KMS-11 (cell line): ENCODE measurements at regions not wholly inside any gene's neighbourhood (a gene's known extent, or its start where the extent isn't known, plus 50 kb on each side); places are given as distances from the start of the nearest gene placed in this dataset.

Source experiments
- H2AFZ ChIP-seq: fragments of 200-600 bp; sonication (generic); 2 replicates; pipeline ENCODE4 v1.6.1; 2016; ENCODE audit warnings: antibody characterized with exemption, mixed run types, low read depth
- H3K27ac ChIP-seq: fragments of 200-600 bp; sonication (generic); 2 replicates; pipeline ENCODE4 v1.6.1; 2016; ENCODE audit warnings: mild to moderate bottlenecking, mixed run types
- H3K27me3 ChIP-seq: fragments of 200-600 bp; sonication (generic); 2 replicates; pipeline ENCODE4 v1.6.1; 2017; ENCODE audit warnings: mild to moderate bottlenecking, low read depth, mixed run types, moderate library complexity; ENCODE audit not compliant: insufficient read depth
- H3K36me3 ChIP-seq: fragments of 200-600 bp; sonication (generic); 2 replicates; pipeline ENCODE4 v1.6.1; 2017; ENCODE audit warnings: mild to moderate bottlenecking, mixed run types; ENCODE audit not compliant: insufficient read depth
- H3K4me1 ChIP-seq: fragments of 200-600 bp; sonication (generic); 2 replicates; pipeline ENCODE4 v1.6.1; 2016; ENCODE audit warnings: mild to moderate bottlenecking, low read depth, mixed run types; ENCODE audit not compliant: poor library complexity, severe bottlenecking
- H3K4me2 ChIP-seq: fragments of 200-600 bp; sonication (generic); 2 replicates; pipeline ENCODE4 v1.7.0; 2016; ENCODE audit warnings: mild to moderate bottlenecking, mixed run types
- H3K4me3 ChIP-seq: fragments of 200-600 bp; sonication (generic); IDR thresholded peaks from 2 replicates; pipeline ENCODE4 v1.6.1; 2017; ENCODE audit warnings: low read depth, low read length, mixed read lengths; ENCODE audit not compliant: insufficient read depth
- H3K79me2 ChIP-seq: fragments of 200-600 bp; sonication (generic); 2 replicates; pipeline ENCODE4 v1.6.1; 2016; ENCODE audit warnings: low read depth, mixed run types; ENCODE audit not compliant: insufficient read depth
- H3K9ac ChIP-seq: fragments of 200-600 bp; sonication (generic); 2 replicates; pipeline ENCODE4 v1.6.1; 2016; ENCODE audit warnings: mild to moderate bottlenecking, mixed run types
- H4K20me1 ChIP-seq: fragments of 200-600 bp; sonication (generic); 2 replicates; pipeline ENCODE4 v1.6.1; 2016; ENCODE audit warnings: mild to moderate bottlenecking, mixed run types; ENCODE audit not compliant: insufficient read depth
- TF ChIP-seq, protein P1 (sequence below): fragments of 200-600 bp; sonication (generic); conservative IDR thresholded peaks from 2 replicates; pipeline ENCODE4 v1.6.1; 2017; ENCODE audit warnings: low read depth, mild to moderate bottlenecking, antibody characterized with exemption, low read length, moderate library complexity, mixed read lengths

GRCh38 chr5:91264311-91265051 is 118.6 kb downstream of the ARRDC3 start:
- TF ChIP-seq, protein P1, sequence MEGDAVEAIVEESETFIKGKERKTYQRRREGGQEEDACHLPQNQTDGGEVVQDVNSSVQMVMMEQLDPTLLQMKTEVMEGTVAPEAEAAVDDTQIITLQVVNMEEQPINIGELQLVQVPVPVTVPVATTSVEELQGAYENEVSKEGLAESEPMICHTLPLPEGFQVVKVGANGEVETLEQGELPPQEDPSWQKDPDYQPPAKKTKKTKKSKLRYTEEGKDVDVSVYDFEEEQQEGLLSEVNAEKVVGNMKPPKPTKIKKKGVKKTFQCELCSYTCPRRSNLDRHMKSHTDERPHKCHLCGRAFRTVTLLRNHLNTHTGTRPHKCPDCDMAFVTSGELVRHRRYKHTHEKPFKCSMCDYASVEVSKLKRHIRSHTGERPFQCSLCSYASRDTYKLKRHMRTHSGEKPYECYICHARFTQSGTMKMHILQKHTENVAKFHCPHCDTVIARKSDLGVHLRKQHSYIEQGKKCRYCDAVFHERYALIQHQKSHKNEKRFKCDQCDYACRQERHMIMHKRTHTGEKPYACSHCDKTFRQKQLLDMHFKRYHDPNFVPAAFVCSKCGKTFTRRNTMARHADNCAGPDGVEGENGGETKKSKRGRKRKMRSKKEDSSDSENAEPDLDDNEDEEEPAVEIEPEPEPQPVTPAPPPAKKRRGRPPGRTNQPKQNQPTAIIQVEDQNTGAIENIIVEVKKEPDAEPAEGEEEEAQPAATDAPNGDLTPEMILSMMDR: no peak
- no peak overlapping the region for H3K27ac ChIP-seq
- no peak overlapping the region for H3K4me2 ChIP-seq
- no peaks in the 10 kb centered on the region for H4K20me1 ChIP-seq
- H3K4me3 ChIP-seq: no peak overlapping the region
- H3K4me1 ChIP-seq: peaks cover 52% of the 10 kb centered on the region
- H3K27me3 ChIP-seq: no peaks in the 10 kb centered on the region
- no peak overlapping the region for H3K9ac ChIP-seq
- H3K79me2 ChIP-seq: no peaks in the 10 kb centered on the region
- no peak overlapping the region for H2AFZ ChIP-seq
- no peaks in the 10 kb centered on the region for H3K36me3 ChIP-seq

GRCh38 chr5:91263898-91264297 is 119.2 kb downstream of the ARRDC3 start:
- H3K36me3 ChIP-seq: no peaks in the 10 kb centered on the region
- peaks cover 46% of the 10 kb centered on the region for H3K4me1 ChIP-seq
- no peaks in the 10 kb centered on the region for H3K27me3 ChIP-seq
- H3K27ac ChIP-seq: no peak overlapping the region
- H3K9ac ChIP-seq: no peak overlapping the region
- H2AFZ ChIP-seq: no peak overlapping the region
- no peak overlapping the region for H3K4me2 ChIP-seq
- H3K4me3 ChIP-seq: no peak overlapping the region
- no peaks in the 10 kb centered on the region for H3K79me2 ChIP-seq
- TF ChIP-seq, protein P1: no peak
- no peaks in the 10 kb centered on the region for H4K20me1 ChIP-seq

GRCh38 chr5:91257301-91257700 is 125.8 kb downstream of the ARRDC3 start:
- Histone ChIP-seq H3K4me1 (no peaks in the 10 kb centered on the region), H3K79me2 (no peaks in the 10 kb centered on the region), H3K27ac (no peak overlapping the region), H3K4me2 (no peak overlapping the region), H3K9ac (no peak overlapping the region), H3K27me3 (no peaks in the 10 kb centered on the region), H3K36me3 (no peaks in the 10 kb centered on the region), H4K20me1 (no peaks in the 10 kb centered on the region), H3K4me3 (no peak overlapping the region), H2AFZ (no peak overlapping the region)
- TF ChIP-seq, protein P1: no peak

- Histone ChIP-seq H3K27me3 (no peaks in the 10 kb centered on the region), H3K79me2 (no peaks in the 10 kb centered on the region), H3K4me1 (no peaks in the 10 kb centered on the region), H3K9ac (no peak overlapping the region), H4K20me1 (no peaks in the 10 kb centered on the region), H3K4me3 (no peak overlapping the region), H3K27ac (no peak overlapping the region), H3K36me3 (no peaks in the 10 kb centered on the region), H2AFZ (no peak overlapping the region), H3K4me2 (no peak overlapping the region)
- TF ChIP-seq, protein P1: no peak
These were observed 127.0 kb downstream of the ARRDC3 start for GRCh38 chr5:91256142-91256524.
